Transverse colon (tissue), 4 donors: ENCODE measurements at regions not wholly inside any gene's neighbourhood (a gene's known extent, or its start where the extent isn't known, plus 50 kb on each side); places are given as distances from the start of the nearest gene placed in this dataset.

Source experiments
- DNase-seq: peaks from one replicate; pipeline ENCODE4 v3.0.0-alpha.2; 2019
- H3K27ac ChIP-seq, 4 donors: fragments of 200-600 bp; sonication (generic); 2 replicates each; pipeline ENCODE4 v1.5.1; 2016 to 2018; ENCODE audit warnings: inconsistent platforms in 4 of 4
- H3K27me3 ChIP-seq: fragments of 200-600 bp; sonication (generic); 2 replicates; pipeline ENCODE4 v1.5.1; 2017; ENCODE audit warnings: inconsistent platforms
- H3K36me3 ChIP-seq, 4 donors: fragments of 200-600 bp; sonication (generic); 2 replicates each; pipeline ENCODE4 v1.5.1; 2017 to 2019; ENCODE audit warnings: inconsistent platforms in 4 of 4
- H3K4me1 ChIP-seq, 4 donors: fragments of 200-600 bp; sonication (generic); 2 replicates each; pipeline ENCODE4 v1.5.1; 2017 to 2020; ENCODE audit warnings: inconsistent platforms in 4 of 4
- H3K4me3 ChIP-seq, 4 donors: fragments of 200-600 bp; sonication (generic); 1 replicate in 1 of 4; 2 replicates in 3 of 4; pipeline versions ENCODE4 v1.5.1 to v1.6.1; 2017 to 2019; ENCODE audit warnings: inconsistent platforms in 4 of 4
- H3K9me3 ChIP-seq, 2 donors: fragments of 200-600 bp; sonication (generic); 2 replicates each; pipeline ENCODE4 v1.5.1; 2017 to 2019; ENCODE audit warnings: inconsistent platforms in 2 of 2
- EP300 ChIP-seq: sonication (generic); formaldehyde crosslinking; IDR thresholded peaks from one replicate; pipeline ENCODE4 v1.6.1; 2017; ENCODE audit warnings: antibody characterized with exemption, low read depth
- POLR2A ChIP-seq: fragments of 450-650 bp; IDR thresholded peaks from one replicate; pipeline ENCODE4 v1.6.1; 2016; ENCODE audit warnings: antibody characterized with exemption, mild to moderate bottlenecking, moderate library complexity
- POLR2AphosphoS5 ChIP-seq, 3 donors: sonication (generic); formaldehyde crosslinking; IDR thresholded peaks; one replicate each; pipeline ENCODE4 v1.6.1; 2016; ENCODE audit warnings: antibody characterized with exemption in 3 of 3
- WGBS, 2 donors: methylation state at CpG; one replicate each; pipeline ENCODE4 v1.1.5; 2018; ENCODE audit warnings: low coverage in 1 of 2; 5-methylcytosine and 5-hydroxymethylcytosine counted together
- in situ Hi-C, 4 donors: fragments of 200-750 bp; cut with MboI; loops; one replicate each; pipeline versions ENCODE4 v1.15.0 to v1.15.1; 2017; ENCODE audit warnings: low sequenced_read_pairs in 3 of 4, low pct_ligation_motif_present in 1 of 4, low pct_unique_long_range_greater_than_20kb in 1 of 4
- intact Hi-C: fragments of 100-400 bp; cut with DNase I; formaldehyde crosslinking; loops from one replicate; pipeline ENCODE4 v1.15.1; 2023; ENCODE audit warnings: low total_unique reads
- TF ChIP-seq, protein P1 (sequence below), 5 experiments: fragments of 200-600 bp in 3 of 5; fragments of 450-650 bp in 2 of 5; sonication (generic) in 3 of 5; IDR thresholded peaks; 1 replicate in 2 of 5; 2 replicates in 3 of 5; pipeline ENCODE4 v1.5.1; 2016 to 2017; ENCODE audit warnings: antibody characterized with exemption in 5 of 5, inconsistent platforms in 3 of 5, mild to moderate bottlenecking in 2 of 5, moderate library complexity in 1 of 5

DNA sequence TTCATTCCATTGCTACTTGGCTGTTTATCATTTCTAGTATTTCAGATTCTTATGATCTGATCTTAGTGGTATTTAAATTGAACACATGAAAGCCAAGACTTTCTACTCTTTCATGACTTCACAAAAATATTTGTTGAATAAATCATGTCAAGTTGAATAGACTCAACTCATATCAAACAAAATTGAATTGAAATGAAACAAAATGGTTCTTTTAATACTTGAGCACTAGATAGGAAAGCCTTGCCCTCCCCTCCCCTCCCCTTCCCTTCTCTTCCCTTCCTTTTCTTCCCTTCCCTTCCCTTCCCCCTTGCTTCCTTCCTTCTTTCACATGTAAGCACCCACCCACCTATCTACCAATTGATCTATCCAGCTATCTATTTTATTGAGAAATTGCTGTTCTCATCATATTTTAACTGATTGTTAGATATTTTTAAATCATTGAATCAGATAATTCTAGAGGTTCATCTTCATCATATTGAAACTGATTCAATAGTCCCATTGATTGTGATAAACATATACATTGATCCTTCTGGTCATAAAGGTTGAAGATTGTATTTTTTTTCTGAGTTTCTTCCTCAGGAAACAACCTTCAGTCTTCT is 2015.9 kb downstream of the LRRC4C start:
- in situ Hi-C loops, result no loop called here
- no peak overlapping the region for H3K4me3 ChIP-seq
- H3K27me3 ChIP-seq, result no peaks in the 10 kb centered on the region
- no peak for TF ChIP-seq POLR2AphosphoS5 (IDR thresholded peaks at IDR 0.05)
- no peak for TF ChIP-seq EP300
- no peak for TF ChIP-seq POLR2A
- TF ChIP-seq, protein P1, sequence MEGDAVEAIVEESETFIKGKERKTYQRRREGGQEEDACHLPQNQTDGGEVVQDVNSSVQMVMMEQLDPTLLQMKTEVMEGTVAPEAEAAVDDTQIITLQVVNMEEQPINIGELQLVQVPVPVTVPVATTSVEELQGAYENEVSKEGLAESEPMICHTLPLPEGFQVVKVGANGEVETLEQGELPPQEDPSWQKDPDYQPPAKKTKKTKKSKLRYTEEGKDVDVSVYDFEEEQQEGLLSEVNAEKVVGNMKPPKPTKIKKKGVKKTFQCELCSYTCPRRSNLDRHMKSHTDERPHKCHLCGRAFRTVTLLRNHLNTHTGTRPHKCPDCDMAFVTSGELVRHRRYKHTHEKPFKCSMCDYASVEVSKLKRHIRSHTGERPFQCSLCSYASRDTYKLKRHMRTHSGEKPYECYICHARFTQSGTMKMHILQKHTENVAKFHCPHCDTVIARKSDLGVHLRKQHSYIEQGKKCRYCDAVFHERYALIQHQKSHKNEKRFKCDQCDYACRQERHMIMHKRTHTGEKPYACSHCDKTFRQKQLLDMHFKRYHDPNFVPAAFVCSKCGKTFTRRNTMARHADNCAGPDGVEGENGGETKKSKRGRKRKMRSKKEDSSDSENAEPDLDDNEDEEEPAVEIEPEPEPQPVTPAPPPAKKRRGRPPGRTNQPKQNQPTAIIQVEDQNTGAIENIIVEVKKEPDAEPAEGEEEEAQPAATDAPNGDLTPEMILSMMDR (IDR thresholded peaks at IDR 0.05), result no peak
- no peaks in the 10 kb centered on the region for H3K9me3 ChIP-seq
- no peak for DNase-seq
- H3K4me1 ChIP-seq, result no peaks in the 10 kb centered on the region
- intact Hi-C loops, result no loop called here
- no peaks in the 10 kb centered on the region for H3K36me3 ChIP-seq
- H3K27ac ChIP-seq, result no peak overlapping the region

DNA sequence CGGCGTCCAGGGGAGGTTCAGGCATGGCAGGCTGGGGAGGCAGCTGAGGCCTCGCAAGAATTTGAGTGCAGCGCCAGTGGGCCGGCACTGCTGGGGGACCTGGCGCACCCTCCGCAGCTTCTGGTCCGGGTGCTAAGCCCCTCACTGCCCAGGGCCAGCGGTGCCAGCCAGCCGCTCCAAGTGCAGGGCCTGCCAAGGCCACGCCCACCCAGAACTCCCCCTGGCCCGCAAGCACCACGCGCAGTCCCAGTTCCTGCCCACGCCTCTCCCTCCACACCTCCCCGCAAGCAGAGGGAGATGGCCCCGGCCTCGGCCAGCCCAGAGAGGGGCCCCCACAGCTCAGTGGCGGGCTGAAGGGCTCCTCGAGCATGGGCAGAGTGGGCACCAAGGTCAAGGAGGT is 2017.3 kb downstream of the LRRC4C start:
- no peaks in the 10 kb centered on the region for H3K27me3 ChIP-seq
- H3K4me1 ChIP-seq, result no peaks in the 10 kb centered on the region
- no peak overlapping the region for H3K27ac ChIP-seq
- in situ Hi-C loops (no loop called here), intact Hi-C loops (no loop called here)
- WGBS, 2 donors, result 90% methylated on average over 19 of the region's 20 CpGs; no CpG with 5 or more reads in 1 of the 2 donors
- H3K36me3 ChIP-seq, result no peaks in the 10 kb centered on the region
- H3K9me3 ChIP-seq, result no peaks in the 10 kb centered on the region
- no peak for DNase-seq
- H3K4me3 ChIP-seq, result no peak overlapping the region
- TF ChIP-seq, protein P1 (IDR thresholded peaks at IDR 0.05), result no peak
- TF ChIP-seq POLR2A, result no peak
- TF ChIP-seq POLR2AphosphoS5 (IDR thresholded peaks at IDR 0.05), result no peak
- no peak for TF ChIP-seq EP300

DNA sequence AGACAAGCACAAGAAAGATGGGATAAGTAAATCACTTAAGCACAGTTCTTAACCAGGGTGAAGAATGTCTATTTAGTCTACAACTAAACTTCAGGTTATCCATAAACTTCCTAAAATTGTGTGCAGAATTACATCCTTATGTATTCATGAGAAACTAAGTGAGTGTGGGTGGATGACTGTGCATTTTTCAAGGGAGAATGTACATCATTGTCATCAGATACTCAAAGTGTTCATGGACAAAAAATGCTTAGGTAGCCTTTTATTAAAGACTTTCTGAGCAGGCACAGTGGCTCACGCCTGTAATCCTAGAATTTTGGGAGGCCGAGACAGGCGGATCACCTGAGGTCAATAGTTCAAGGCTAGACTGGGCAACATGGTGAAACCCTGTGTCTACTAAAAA is 2023.8 kb downstream of the LRRC4C start:
- Histone ChIP-seq H3K4me3 (no peak overlapping the region), H3K27ac (no peak overlapping the region), H3K4me1 (no peaks in the 10 kb centered on the region), H3K36me3 (no peaks in the 10 kb centered on the region), H3K27me3 (no peaks in the 10 kb centered on the region), H3K9me3 (no peaks in the 10 kb centered on the region)
- DNase-seq, result no peak
- in situ Hi-C loops, result no loop called here
- intact Hi-C loops, result no loop called here
- WGBS, 2 donors, result 88 to 100% methylated on average over 2 to 3 of the region's 3 CpGs
- no peak for TF ChIP-seq POLR2A
- TF ChIP-seq EP300, result no peak
- TF ChIP-seq POLR2AphosphoS5 (IDR thresholded peaks at IDR 0.05), result no peak
- TF ChIP-seq, protein P1 (IDR thresholded peaks at IDR 0.05), result no peak

DNA sequence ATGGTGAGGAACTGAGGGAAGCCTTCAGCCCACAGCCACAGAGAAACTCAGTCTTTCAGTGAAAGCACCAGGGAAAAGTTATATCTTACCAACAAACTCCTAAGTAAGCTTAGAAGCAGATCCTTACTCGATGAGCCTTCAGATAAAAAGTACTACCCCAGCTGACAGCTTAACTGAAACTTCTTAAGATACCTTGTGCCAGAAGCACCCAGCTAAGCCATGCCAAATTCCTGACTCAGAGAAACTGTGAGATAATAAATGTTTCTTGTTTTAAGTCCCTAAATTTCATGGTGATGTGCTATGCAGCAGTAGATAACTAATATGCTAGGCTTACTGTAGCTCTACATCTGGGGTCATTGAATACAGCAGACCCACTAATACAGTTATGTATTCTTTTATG is 2025.0 kb downstream of the LRRC4C start:
- Histone ChIP-seq H3K4me1 (no peaks in the 10 kb centered on the region), H3K36me3 (no peaks in the 10 kb centered on the region), H3K9me3 (no peaks in the 10 kb centered on the region), H3K27me3 (no peaks in the 10 kb centered on the region), H3K4me3 (no peak overlapping the region), H3K27ac (no peak overlapping the region)
- in situ Hi-C loops (no loop called here), intact Hi-C loops (no loop called here)
- TF ChIP-seq, protein P1 (IDR thresholded peaks at IDR 0.05), result no peak
- no peak for TF ChIP-seq POLR2A
- TF ChIP-seq EP300, result no peak
- TF ChIP-seq POLR2AphosphoS5 (IDR thresholded peaks at IDR 0.05), result no peak
- 69 to 70% methylated on average over 1 of the region's 1 CpG for WGBS, 2 donors
- no peak for DNase-seq
